Stimulated activated CD4-positive, alpha-beta T cell treated with anti-CD3 and anti-CD28 coated beads, Interleukin-2, amount 100 ng/mL, for 24 hours (primary cell): ENCODE measurements at regions not wholly inside any gene's neighbourhood (a gene's known extent, or its start where the extent isn't known, plus 50 kb on each side); places are given as distances from the start of the nearest gene placed in this dataset.

Experiments used
- DNase-seq, 2 donors: peaks; one replicate each; pipeline ENCODE4 v3.0.0-alpha.2; 2020

DNA sequence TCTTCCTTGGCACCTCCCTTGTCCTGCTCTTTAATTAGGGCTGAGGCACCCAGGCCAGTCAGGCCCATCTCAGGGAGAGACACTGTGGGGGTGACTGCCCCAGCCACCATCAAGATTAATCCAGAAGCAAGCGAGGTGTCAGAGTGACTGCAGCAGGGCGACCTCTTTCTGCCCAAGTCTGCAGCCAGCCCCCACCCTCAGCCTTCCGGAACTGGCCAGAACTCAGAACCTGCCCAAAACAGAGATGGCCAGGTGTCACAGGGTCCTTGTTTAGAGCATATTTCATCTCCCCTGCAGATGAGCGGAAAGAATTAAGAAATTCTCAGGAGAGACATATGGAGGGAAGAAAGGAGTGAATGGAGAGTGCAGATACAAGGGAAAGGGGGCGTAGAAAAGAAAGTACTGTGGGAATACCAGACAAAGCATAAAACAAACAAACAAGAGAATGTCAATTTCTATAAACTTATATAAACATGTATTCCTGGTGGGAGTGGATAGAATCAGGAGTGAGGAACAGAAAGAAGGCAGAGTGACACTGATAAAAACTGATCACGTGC is 188.8 kb upstream of the NRP1 start:
- no peak for DNase-seq

DNA sequence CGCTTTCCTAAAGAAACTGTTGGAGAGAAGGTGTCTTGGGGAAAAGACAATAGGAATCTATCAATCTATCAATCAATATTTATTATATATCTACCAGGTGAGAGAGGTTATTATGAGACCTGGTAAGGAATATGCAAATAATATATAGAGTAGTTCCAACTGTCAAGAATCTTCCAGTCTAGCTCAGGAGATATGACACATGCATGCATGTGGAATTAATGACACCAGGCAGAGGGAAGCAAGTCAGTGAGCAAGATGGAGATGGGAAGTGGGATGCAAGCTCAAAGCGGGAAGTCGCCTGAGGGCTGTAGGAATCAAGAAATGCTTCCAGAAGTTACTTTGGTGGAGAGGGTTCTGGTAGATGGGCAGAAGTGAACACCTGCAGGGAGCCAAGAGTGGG is 187.4 kb upstream of the NRP1 start:
- no peak for DNase-seq

- no peak for DNase-seq
Observed at GRCh38 chr10:33521062-33521461, 186.6 kb upstream of the NRP1 start.

- no peak for DNase-seq
Observed at GRCh38 chr10:33520223-33520622, 185.8 kb upstream of the NRP1 start.

DNA sequence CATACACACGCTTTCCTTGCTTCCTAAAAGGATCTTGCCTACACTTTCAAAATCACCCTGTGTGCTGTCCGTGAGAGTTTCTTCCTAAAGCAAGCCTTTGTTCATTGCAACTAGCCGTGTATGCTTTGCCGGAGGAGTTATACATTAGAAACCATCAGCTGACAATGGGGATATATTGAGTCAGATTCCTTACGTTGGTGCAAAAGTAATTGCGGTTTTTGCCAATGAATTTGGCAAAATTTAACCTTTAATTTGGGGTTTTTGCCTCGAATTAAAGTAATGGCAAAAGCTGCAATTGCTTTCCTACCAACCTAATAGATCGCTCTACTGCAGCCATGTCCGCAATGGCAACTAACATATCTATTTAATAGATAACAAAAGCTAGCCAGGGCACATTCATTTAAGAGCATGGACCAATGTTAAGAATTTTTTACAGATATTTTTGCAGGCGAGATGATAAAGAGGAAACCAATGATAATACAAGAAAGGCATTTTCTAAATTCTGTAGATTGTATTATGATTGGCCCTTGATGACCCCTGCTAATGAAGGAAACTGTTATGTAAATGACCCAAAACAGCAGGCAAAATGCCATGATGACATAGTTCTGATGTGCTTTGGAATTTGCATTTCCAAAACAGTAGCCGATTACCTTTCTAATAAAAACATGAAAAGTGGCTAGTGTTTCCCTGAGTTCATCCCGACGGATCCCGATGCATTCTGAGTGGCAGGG is 184.8 kb upstream of the NRP1 start:
- DNase-seq: no peak

DNA sequence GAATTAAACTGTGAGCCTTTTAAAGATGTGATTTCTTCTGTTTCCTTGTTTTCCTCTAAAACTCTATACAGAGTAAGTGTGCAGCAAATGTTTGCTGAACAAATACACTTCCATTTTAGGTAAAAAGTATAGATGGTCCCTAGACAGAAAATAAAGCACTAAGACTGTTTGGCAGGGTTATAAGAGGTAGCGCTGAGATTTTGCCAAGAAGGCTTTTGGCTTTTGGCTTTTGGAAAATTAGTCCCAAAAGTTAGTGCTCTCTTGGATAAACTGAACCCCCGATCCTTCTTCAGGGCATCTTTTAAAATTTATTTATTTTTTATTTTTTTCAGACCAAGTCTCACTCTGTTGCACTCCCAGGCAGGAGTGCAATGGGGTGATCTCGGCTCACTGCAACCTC is 175.7 kb upstream of the NRP1 start:
- no peak for DNase-seq

GRCh38 chr10:33509231-33509831 is 174.9 kb upstream of the NRP1 start:
- peak; percentile 18 to 34 for DNase-seq

- DNase-seq: no peak
Observed at GRCh38 chr10:33507662-33508425, 173.4 kb upstream of the NRP1 start.

GRCh38 chr10:33506838-33507661 is 172.6 kb upstream of the NRP1 start:
- no peak for DNase-seq

GRCh38 chr10:33506391-33506790 is 171.9 kb upstream of the NRP1 start:
- no peak for DNase-seq

DNA sequence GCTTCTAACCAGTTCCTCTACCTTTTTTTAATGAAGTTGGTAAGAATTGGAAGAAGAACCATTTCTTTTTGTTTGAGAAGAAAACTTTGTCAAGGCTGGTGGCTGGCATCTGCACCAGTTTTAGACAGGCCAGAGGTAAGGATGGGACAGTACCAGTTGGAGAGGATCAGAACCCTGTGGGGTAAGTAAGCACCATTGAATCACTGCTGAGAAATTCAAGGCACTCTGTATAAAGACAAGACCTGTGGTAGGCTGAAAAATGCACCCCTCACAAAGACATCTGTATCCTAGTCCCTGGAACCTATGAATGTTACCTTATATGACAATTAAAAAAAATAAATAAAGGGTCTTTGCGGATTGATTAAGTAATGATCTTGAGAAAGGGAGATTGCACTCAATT is 166.7 kb upstream of the NRP1 start:
- DNase-seq: no peak

GRCh38 chr10:33498391-33498891 is 164.0 kb upstream of the NRP1 start:
- no peak for DNase-seq

- no peak for DNase-seq
Observed at GRCh38 chr10:33497338-33497737, 162.9 kb upstream of the NRP1 start.

DNA sequence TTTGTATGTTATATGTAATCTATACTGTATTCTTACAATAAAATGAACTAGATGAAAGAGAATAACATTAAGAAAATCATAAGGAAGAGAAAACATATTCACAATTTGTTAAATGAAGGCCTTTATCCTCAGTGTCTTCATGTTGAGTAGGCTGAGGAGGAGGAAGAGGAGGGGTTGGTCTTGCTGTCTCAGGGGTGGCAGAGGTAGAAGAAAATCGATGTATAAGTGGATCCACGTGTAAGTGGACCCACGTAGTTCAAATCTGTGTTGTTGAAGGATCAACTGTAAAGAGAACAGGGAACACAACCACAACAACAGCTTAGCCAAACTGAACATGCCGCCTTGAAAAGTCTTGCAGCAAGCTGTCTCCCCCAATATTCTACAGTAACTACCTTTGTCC is 161.6 kb upstream of the NRP1 start:
- no peak for DNase-seq

GRCh38 chr10:33494694-33495265 is 160.3 kb upstream of the NRP1 start:
- DNase-seq: no peak

- no peak for DNase-seq
Observed at GRCh38 chr10:33493978-33494377, 159.5 kb upstream of the NRP1 start.

GRCh38 chr10:33493497-33493896 is 159.0 kb upstream of the NRP1 start:
- no peak for DNase-seq

DNA sequence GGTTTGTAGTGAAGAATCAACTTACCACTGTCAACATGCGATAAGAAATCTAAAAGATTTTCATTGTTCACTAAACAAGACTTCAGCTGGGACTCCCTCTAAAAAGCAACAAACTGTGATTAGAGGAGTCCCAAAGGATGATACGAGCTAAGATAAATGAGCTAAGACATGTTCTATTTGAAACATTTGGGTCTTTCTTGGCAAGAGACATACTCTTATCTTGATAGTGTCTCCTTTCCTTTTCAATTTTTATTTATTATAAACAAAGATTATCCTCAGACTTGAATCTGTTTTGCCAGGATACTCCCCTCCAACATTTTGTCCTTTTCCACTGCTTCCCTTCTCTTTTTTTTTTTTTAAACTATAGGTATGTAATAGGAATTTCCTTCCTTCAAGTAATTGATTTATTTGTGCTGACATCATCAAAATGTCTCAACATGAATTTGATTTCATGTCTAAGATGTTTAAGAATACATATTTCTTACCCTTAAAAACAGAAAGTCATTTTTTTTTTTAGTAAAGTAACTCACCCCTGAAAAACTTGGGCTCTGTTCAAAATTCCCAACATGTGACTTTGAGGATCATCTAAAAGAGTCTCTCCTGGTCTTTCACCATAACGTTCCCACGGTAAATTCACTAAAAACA is 158.4 kb upstream of the NRP1 start:
- DNase-seq: no peak

DNA sequence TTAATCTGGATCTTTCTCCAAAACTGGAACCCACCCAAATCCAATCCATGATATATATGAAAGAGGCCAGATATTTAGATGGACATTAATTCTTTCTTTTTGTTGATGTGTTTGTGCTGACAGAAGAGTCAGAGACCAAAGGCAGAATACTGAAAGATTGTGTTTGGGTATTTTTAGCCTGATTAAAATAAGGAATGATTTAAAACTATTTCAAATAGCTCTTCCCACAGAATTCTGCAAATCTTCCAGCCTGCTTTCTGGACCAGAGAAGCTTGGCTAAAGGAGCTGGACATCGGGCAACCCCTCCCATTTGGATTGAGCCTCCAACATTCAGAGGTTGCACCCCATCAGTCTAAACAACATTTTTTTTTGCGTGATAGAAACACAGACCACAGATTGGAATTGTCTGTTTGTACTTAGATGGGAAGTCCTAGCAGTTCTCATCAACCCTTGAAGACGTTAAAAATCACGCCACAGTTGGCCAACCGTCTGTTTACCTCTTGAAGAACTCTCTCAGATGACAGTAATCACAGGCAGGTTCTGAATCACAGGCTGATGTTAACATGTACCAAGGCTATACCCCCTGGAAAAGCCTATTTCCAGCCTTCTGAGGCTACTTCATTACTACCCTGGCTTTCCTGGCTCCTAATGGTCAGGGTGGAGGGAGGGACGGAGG is 155.2 kb upstream of the NRP1 start:
- no peak for DNase-seq

- no peak for DNase-seq
Observed at GRCh38 chr10:33487014-33487776, 152.7 kb upstream of the NRP1 start.
